ENCODE measurements at regions not wholly inside any gene's neighbourhood (a gene's known extent, or its start where the extent isn't known, plus 50 kb on each side); places are given as distances from the start of the nearest gene placed in this dataset.

DNA sequence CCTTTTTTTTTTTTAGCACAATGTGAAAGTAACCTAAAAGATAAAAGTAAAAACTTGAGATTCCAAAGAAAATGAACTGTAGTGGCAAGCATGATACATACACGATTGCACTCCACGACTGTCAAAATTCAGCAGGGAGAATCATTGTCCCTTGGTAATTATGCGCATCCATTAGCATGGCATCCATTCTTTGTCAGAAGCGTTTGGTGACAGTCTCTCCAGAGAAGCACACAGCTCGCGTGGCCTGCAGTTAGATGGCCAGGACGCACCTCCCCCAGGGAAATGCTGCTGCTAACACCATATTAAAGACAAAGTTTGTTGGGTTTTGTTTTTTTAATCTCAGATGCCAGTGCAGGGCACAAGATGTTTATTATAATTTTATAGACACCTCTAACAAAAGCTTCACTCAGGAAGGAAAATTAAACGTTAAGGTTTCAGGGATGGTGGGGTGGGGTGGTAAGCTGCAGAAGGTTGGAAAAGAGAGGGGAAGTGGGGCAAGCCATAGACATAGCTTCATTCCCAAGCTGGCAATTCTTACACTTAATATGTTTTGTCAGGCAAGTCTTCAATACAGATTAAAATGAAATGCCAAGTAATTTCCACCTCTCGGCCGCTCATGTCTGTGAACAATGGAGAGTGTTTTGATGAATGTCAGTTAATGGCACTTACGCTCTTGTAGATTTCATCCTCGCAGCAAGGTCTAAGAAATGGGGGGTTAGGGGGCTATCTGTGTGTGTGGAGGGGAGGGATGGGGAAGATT lies 142.8 kb upstream of the TOPAZ1 start:
- TF ChIP-seq, protein P1, sequence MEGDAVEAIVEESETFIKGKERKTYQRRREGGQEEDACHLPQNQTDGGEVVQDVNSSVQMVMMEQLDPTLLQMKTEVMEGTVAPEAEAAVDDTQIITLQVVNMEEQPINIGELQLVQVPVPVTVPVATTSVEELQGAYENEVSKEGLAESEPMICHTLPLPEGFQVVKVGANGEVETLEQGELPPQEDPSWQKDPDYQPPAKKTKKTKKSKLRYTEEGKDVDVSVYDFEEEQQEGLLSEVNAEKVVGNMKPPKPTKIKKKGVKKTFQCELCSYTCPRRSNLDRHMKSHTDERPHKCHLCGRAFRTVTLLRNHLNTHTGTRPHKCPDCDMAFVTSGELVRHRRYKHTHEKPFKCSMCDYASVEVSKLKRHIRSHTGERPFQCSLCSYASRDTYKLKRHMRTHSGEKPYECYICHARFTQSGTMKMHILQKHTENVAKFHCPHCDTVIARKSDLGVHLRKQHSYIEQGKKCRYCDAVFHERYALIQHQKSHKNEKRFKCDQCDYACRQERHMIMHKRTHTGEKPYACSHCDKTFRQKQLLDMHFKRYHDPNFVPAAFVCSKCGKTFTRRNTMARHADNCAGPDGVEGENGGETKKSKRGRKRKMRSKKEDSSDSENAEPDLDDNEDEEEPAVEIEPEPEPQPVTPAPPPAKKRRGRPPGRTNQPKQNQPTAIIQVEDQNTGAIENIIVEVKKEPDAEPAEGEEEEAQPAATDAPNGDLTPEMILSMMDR (IDR thresholded peaks at IDR 0.05; ENCODE audit: low read depth, low read length): no peak
- ChIA-PET POLR2A (no interaction called here), CTCF (interaction anchor here (0.7 kb wide), 1 partner anchor 35 kb away, joined by 4 read pairs; no protein-coding TSS in a partner anchor)
- H3K27me3 ChIP-seq (ENCODE audit: control insufficient read depth, insufficient read depth, low read length): no peaks in the 10 kb centered on the region
- H3K27ac ChIP-seq (ENCODE audit: low read depth, low read length): no peak overlapping the region
- H3K9me3 ChIP-seq (ENCODE audit: control insufficient read depth, insufficient read depth, low read length): no peaks in the 10 kb centered on the region
- H3K4me3 ChIP-seq (ENCODE audit: low read depth, low read length): no peak overlapping the region
- no peak for DNase-seq (ENCODE audit: low read depth, low spot score)

- CTCF ChIA-PET: no interaction called here
- H3K27ac ChIP-seq (ENCODE audit: low read depth, low read length): no peak overlapping the region
- no peaks in the 10 kb centered on the region for H3K27me3 ChIP-seq (ENCODE audit: control insufficient read depth, insufficient read depth, low read length)
- POLR2A ChIA-PET: no interaction called here
- H3K9me3 ChIP-seq (ENCODE audit: control insufficient read depth, insufficient read depth, low read length): no peaks in the 10 kb centered on the region
- DNase-seq (ENCODE audit: low read depth, low spot score): no peak
- H3K4me3 ChIP-seq (ENCODE audit: low read depth, low read length): no peak overlapping the region
- TF ChIP-seq, protein P1 (IDR thresholded peaks at IDR 0.05; ENCODE audit: low read depth, low read length): no peak
Measured at GRCh38 chr3:44099566-44100297, 142.0 kb upstream of the TOPAZ1 start.

- peaks cover 2% of the 10 kb centered on the region for H3K27me3 ChIP-seq (ENCODE audit: control insufficient read depth, insufficient read depth, low read length)
- CTCF ChIA-PET: no interaction called here
- POLR2A ChIA-PET: no interaction called here
- H3K9me3 ChIP-seq (ENCODE audit: control insufficient read depth, insufficient read depth, low read length): no peaks in the 10 kb centered on the region
- H3K4me3 ChIP-seq (ENCODE audit: low read depth, low read length): no peak overlapping the region
- DNase-seq (ENCODE audit: low read depth, low spot score): no peak
- no peak overlapping the region for H3K27ac ChIP-seq (ENCODE audit: low read depth, low read length)
- TF ChIP-seq, protein P1 (IDR thresholded peaks at IDR 0.05; ENCODE audit: low read depth, low read length): no peak
Measured at GRCh38 chr3:44100298-44100695, 141.4 kb upstream of the TOPAZ1 start.

- H3K27ac ChIP-seq (ENCODE audit: low read depth, low read length): no peak overlapping the region
- TF ChIP-seq, protein P1 (IDR thresholded peaks at IDR 0.05; ENCODE audit: low read depth, low read length): no peak
- no peak for DNase-seq (ENCODE audit: low read depth, low spot score)
- peaks cover 10% of the 10 kb centered on the region for H3K27me3 ChIP-seq (ENCODE audit: control insufficient read depth, insufficient read depth, low read length)
- ChIA-PET CTCF (no interaction called here), POLR2A (no interaction called here)
- no peaks in the 10 kb centered on the region for H3K9me3 ChIP-seq (ENCODE audit: control insufficient read depth, insufficient read depth, low read length)
- no peak overlapping the region for H3K4me3 ChIP-seq (ENCODE audit: low read depth, low read length)
Measured at GRCh38 chr3:44104043-44104442, 137.6 kb upstream of the TOPAZ1 start.

DNA sequence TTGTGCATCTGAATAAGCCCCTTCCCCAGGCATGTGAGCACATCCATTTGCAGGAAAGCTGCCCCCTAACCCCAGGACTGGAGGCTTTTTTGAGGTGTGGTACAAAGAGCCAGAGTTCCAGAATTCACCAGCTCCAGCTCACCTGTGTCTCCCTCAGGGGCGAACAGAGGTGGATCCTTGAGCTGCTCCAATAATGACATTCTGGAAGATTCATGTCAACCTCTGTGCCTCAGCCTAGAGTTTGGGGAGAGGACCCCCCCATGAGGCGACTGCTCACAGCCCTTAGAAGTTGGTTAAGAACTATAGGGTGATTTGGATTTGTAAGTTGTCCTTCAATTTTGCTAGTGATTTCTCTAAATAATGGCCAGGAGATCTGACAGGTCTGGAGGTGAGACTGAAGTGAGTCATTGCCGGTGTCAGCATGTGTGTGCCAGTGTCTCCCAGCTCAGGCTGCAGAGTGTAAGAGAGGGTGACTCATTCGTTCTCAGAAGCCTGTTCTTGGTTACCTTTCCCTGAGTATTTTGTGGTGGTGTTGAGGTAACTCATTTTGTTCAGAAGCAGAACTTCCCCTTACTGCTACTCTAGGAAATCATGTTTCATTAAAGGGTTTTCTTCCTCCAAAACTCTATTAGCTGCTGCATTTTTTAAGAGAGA lies 136.9 kb upstream of the TOPAZ1 start:
- TF ChIP-seq, protein P1 (IDR thresholded peaks at IDR 0.05; ENCODE audit: low read depth, low read length): no peak
- CTCF ChIA-PET: no interaction called here
- H3K27ac ChIP-seq (ENCODE audit: low read depth, low read length): no peak overlapping the region
- POLR2A ChIA-PET: no interaction called here
- no peaks in the 10 kb centered on the region for H3K9me3 ChIP-seq (ENCODE audit: control insufficient read depth, insufficient read depth, low read length)
- H3K4me3 ChIP-seq (ENCODE audit: low read depth, low read length): no peak overlapping the region
- DNase-seq (ENCODE audit: low read depth, low spot score): no peak
- peaks cover 10% of the 10 kb centered on the region for H3K27me3 ChIP-seq (ENCODE audit: control insufficient read depth, insufficient read depth, low read length)

Measured in AG04450 (cell line).